ENCODE measurements at regions not wholly inside any gene's neighbourhood (a gene's known extent, or its start where the extent isn't known, plus 50 kb on each side); places are given as distances from the start of the nearest gene placed in this dataset.
A peak's percentile ranks its signal among the peaks of the same experiment; 100 is the strongest.

DNA sequence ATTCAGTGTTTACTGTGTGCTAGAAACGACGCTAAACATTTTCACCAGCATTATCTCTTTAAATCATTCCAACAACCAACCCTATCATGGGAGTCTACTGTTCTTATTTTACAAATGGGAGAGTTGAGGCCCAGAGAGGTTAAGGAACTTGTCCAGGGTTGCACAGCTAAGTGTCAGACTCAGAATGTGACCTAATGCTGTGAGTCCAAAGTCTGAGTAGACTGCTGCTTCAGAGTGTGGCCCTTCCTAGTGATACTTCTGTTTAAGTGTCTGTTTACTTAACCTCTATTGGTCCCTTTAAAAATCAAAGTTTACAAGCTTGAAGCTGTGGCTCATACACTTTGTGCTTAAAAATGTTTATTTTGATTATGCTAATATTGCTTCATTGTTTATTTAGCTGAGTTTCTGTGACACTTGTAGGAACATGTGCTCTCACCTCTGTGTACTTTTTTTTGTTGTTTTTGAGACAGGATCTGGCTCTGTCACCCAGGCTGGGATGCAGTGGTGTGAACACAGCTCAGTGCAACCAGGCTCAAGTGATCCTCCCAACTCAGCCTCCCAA, 84.4 kb upstream of the SYPL1 start:
- no peaks in the 10 kb centered on the region for H3K4me1 Mint-ChIP-seq (ENCODE audit: insufficient read depth, unreplicated experiment)
- H3K9me3 Mint-ChIP-seq (ENCODE audit: unreplicated experiment) = no peaks in the 10 kb centered on the region
- DNase-seq (ENCODE audit: unreplicated experiment) = peak; percentile 17
- ChIA-PET POLR2A (interaction anchor here (0.6 to 1.6 kb wide), 5 partner anchors 10 to 345 kb away, joined by 3 to 8 read pairs (median 4); partner anchors contain the start of gene NAMPT), CTCF (interaction anchor here (5.1 kb wide), 1 partner anchor 20 kb away, joined by 35 read pairs; no protein-coding TSS in a partner anchor)
- no TSS peak for BruUV-seq (replicated peaks)
- intact Hi-C loops (cut with micrococcal nuclease) = no loop called here
- no peak overlapping the region for H3K4me3 Mint-ChIP-seq (ENCODE audit: unreplicated experiment)
- no peaks in the 10 kb centered on the region for H3K27me3 Mint-ChIP-seq (ENCODE audit: insufficient read depth, unreplicated experiment)
- no peak overlapping the region for H3K27ac Mint-ChIP-seq (ENCODE audit: low read depth, unreplicated experiment)
- H3K36me3 Mint-ChIP-seq (ENCODE audit: insufficient read depth, unreplicated experiment) = no peaks in the 10 kb centered on the region
- TF ChIP-seq CTCF (IDR thresholded peaks at IDR 0.05; ENCODE audit: unreplicated experiment) = no peak

- Mint-ChIP-seq H3K27me3 (ENCODE audit: insufficient read depth, unreplicated experiment) (no peaks in the 10 kb centered on the region), H3K36me3 (ENCODE audit: insufficient read depth, unreplicated experiment) (no peaks in the 10 kb centered on the region), H3K4me1 (ENCODE audit: insufficient read depth, unreplicated experiment) (no peaks in the 10 kb centered on the region), H3K27ac (ENCODE audit: low read depth, unreplicated experiment) (no peak overlapping the region), H3K4me3 (ENCODE audit: unreplicated experiment) (no peak overlapping the region), H3K9me3 (ENCODE audit: unreplicated experiment) (no peaks in the 10 kb centered on the region)
- ChIA-PET POLR2A (interaction anchor here (0.9 kb wide), 1 partner anchor 12 kb away, joined by 3 read pairs; no protein-coding TSS in a partner anchor), CTCF (interaction anchor here (0.6 to 5.1 kb wide), 3 partner anchors 17 to 271 kb away, joined by 3 to 35 read pairs (median 3); no protein-coding TSS in a partner anchor)
- no peak for TF ChIP-seq CTCF (IDR thresholded peaks at IDR 0.05; ENCODE audit: unreplicated experiment)
- intact Hi-C loops (cut with micrococcal nuclease) = no loop called here
- no peak for DNase-seq (ENCODE audit: unreplicated experiment)
- BruUV-seq (replicated peaks) = no TSS peak
Observed at GRCh38 chr7:106193661-106194060, 81.5 kb upstream of the SYPL1 start.

- Mint-ChIP-seq H3K4me3 (ENCODE audit: unreplicated experiment) (no peak overlapping the region), H3K9me3 (ENCODE audit: unreplicated experiment) (no peaks in the 10 kb centered on the region), H3K27me3 (ENCODE audit: insufficient read depth, unreplicated experiment) (no peaks in the 10 kb centered on the region), H3K27ac (ENCODE audit: low read depth, unreplicated experiment) (no peak overlapping the region), H3K4me1 (ENCODE audit: insufficient read depth, unreplicated experiment) (peaks cover 17% of the 10 kb centered on the region), H3K36me3 (ENCODE audit: insufficient read depth, unreplicated experiment) (no peaks in the 10 kb centered on the region)
- BruUV-seq (replicated peaks) = no TSS peak
- CTCF ChIA-PET = interaction anchor here (0.7 to 1.1 kb wide), 2 partner anchors 271 to 295 kb away, joined by 3 to 5 read pairs; no protein-coding TSS in a partner anchor
- intact Hi-C loops (cut with micrococcal nuclease) = no loop called here
- DNase-seq (ENCODE audit: unreplicated experiment) = no peak
- no peak for TF ChIP-seq CTCF (IDR thresholded peaks at IDR 0.05; ENCODE audit: unreplicated experiment)
- POLR2A ChIA-PET = no interaction called here
Observed at GRCh38 chr7:106190589-106191330, 78.6 kb upstream of the SYPL1 start.

DNA sequence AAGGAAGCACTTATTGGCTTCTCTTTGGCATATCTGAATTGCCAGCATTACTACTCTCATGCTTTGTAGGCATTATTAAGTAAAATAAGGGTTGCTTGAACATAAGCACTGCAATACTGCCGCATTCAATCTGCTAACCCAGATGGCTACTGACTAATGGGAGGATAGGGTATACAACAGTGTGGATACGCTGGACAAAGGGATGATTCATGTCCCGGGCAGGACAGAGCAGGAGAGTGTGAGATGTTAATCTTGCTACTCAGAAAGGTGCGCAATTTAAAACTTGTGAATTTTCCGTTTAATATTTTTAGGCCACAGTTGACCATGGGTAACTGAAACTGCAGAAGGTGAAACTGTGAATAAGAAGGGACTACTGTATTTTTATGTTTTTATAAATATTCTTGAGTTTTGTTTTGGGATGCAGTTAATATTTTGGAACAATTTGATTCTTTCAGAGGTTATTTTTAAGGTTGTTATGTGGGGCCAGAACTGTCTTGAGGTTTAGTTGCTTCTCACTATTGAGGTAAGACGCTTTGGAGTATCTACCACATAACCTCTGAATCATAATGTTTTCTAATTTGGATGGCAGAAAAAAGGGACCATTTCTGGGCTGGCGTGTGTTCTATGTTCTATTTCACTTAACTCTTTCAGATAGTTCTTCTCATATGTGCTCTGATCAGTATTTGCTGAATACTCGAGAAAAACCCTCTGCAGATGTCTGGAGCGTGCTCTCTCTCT, 75.7 kb upstream of the SYPL1 start:
- H3K27me3 Mint-ChIP-seq (ENCODE audit: insufficient read depth, unreplicated experiment) = no peaks in the 10 kb centered on the region
- DNase-seq (ENCODE audit: unreplicated experiment) = peak; percentile 80
- H3K36me3 Mint-ChIP-seq (ENCODE audit: insufficient read depth, unreplicated experiment) = no peaks in the 10 kb centered on the region
- TF ChIP-seq CTCF (IDR thresholded peaks at IDR 0.05; ENCODE audit: unreplicated experiment) = no peak
- H3K27ac Mint-ChIP-seq (ENCODE audit: low read depth, unreplicated experiment) = peak overlapping the region; percentile 14
- no TSS peak for BruUV-seq (replicated peaks)
- CTCF ChIA-PET = interaction anchor here (0.6 to 1.1 kb wide), 4 partner anchors 53 to 354 kb away, joined by 3 read pairs; no protein-coding TSS in a partner anchor
- peaks cover 17% of the 10 kb centered on the region for H3K4me1 Mint-ChIP-seq (ENCODE audit: insufficient read depth, unreplicated experiment)
- no peaks in the 10 kb centered on the region for H3K9me3 Mint-ChIP-seq (ENCODE audit: unreplicated experiment)
- POLR2A ChIA-PET = interaction anchor here (0.6 to 0.9 kb wide), 2 partner anchors 29 to 53 kb away, joined by 3 read pairs; no protein-coding TSS in a partner anchor
- intact Hi-C loops (cut with micrococcal nuclease) = no loop called here
- no peak overlapping the region for H3K4me3 Mint-ChIP-seq (ENCODE audit: unreplicated experiment)
